B cell (primary cell): ENCODE measurements at regions not wholly inside any gene's neighbourhood (a gene's known extent, or its start where the extent isn't known, plus 50 kb on each side); places are given as distances from the start of the nearest gene placed in this dataset.

Experiments used
- ATAC-seq: fragments of 200-7000 bp; cut with Tn5 transposase; one replicate; pipeline ENCODE4 v1.10.0; 2021; ENCODE audit warnings: low read depth, mild to moderate bottlenecking, moderate number of reproducible peaks, moderate library complexity
- CTCF ChIA-PET: fragments of 350-600 bp; sonication (Branson Sonifier 250); formaldehyde crosslinking; loops from one replicate; lab custom pipeline; 2021; ENCODE audit warnings: antibody characterized with exemption, inconsistent platforms; lab: Charles Lee
- POLR2A ChIA-PET: fragments of 350-600 bp; sonication (Branson Sonifier 250); formaldehyde crosslinking; loops from one replicate; lab custom pipeline; 2021; ENCODE audit warnings: antibody characterized with exemption; lab: Charles Lee
- DNase-seq: peaks from one replicate; pipeline ENCODE4 v3.0.0; 2013
- H2AFZ ChIP-seq: 2 replicates; pipeline ENCODE4 v1.6.1; 2012; ENCODE audit warnings: mild to moderate bottlenecking, low read depth, low read length; ENCODE audit not compliant: insufficient read depth, poor library complexity, severe bottlenecking
- H3K27ac ChIP-seq, 2 donors: 1 replicate in 1 of 2; 2 replicates in 1 of 2; pipeline ENCODE4 v1.5.1; 2012 to 2013; ENCODE audit warnings: low read length in 2 of 2, mild to moderate bottlenecking in 2 of 2, moderate library complexity in 1 of 2
- H3K27me3 ChIP-seq, 4 experiments: fragments of 200-600 bp in 1 of 4; sonication (generic) in 1 of 4; replicated peaks in 1 of 4; 1 replicate in 2 of 4; 2 replicates in 2 of 4; pipeline versions ENCODE4 v1.6.1 to v1.7.0; 2013 to 2016; ENCODE audit warnings: low read length in 3 of 4, mild to moderate bottlenecking in 2 of 4, mixed read lengths in 1 of 4, moderate library complexity in 1 of 4; ENCODE audit not compliant: insufficient read depth in 4 of 4, control insufficient read depth in 3 of 4; ENCODE audit errors: control extremely low read depth in 1 of 4
- H3K36me3 ChIP-seq, 2 experiments: replicated peaks in 1 of 2; 1 replicate in 1 of 2; 2 replicates in 1 of 2; pipeline versions ENCODE4 v1.6.1 to v1.7.1; 2013; ENCODE audit warnings: low read length in 1 of 2; ENCODE audit not compliant: insufficient read depth in 2 of 2, control insufficient read depth in 1 of 2; ENCODE audit errors: control extremely low read depth in 1 of 2, extremely low read depth in 1 of 2
- H3K4me1 ChIP-seq, 2 donors: fragments of 200-600 bp in 1 of 2; sonication (generic) in 1 of 2; 1 replicate in 1 of 2; 2 replicates in 1 of 2; pipeline versions ENCODE4 v1.5.1 to v1.6.1; 2013 to 2017; ENCODE audit warnings: low read length in 2 of 2; ENCODE audit not compliant: control insufficient read depth in 2 of 2, insufficient read depth in 2 of 2
- H3K4me2 ChIP-seq: replicated peaks from 2 replicates; pipeline ENCODE3; 2012; ENCODE audit warnings: mild to moderate bottlenecking, low read depth, low read length; ENCODE audit not compliant: poor library complexity, severe bottlenecking
- H3K4me3 ChIP-seq, 5 experiments: fragments of 200-600 bp in 1 of 5; sonication (generic) in 1 of 5; 1 replicate in 3 of 5; 2 replicates in 2 of 5; pipeline versions ENCODE4 v1.5.1 to v1.7.0; 2011 to 2016; ENCODE audit warnings: low read length in 4 of 5, mild to moderate bottlenecking in 4 of 5, low read depth in 2 of 5, control low read depth in 1 of 5, moderate library complexity in 1 of 5; ENCODE audit not compliant: insufficient read depth in 1 of 5; ENCODE audit errors: control extremely low read depth in 1 of 5, extremely low read depth in 1 of 5
- H3K79me2 ChIP-seq: fragments of 200-600 bp; sonication (generic); one replicate; pipeline ENCODE4 v1.6.0; 2016; ENCODE audit warnings: low read length; ENCODE audit not compliant: control insufficient read depth, insufficient read depth
- H3K9ac ChIP-seq: fragments of 200-600 bp; sonication (generic); 2 replicates; pipeline ENCODE4 v1.6.1; 2017; ENCODE audit warnings: mild to moderate bottlenecking, low read length, moderate library complexity
- H3K9me3 ChIP-seq, 3 donors: one replicate each; pipeline versions ENCODE4 v1.6.1 to v1.7.1; 2013; ENCODE audit warnings: low read length in 2 of 3; ENCODE audit not compliant: control insufficient read depth in 2 of 3, insufficient read depth in 1 of 3; ENCODE audit errors: control extremely low read depth in 1 of 3
- H4K20me1 ChIP-seq: 2 replicates; pipeline ENCODE4 v1.6.0; 2012; ENCODE audit warnings: mild to moderate bottlenecking, low read length; ENCODE audit not compliant: insufficient read depth, control insufficient read depth, poor library complexity, severe bottlenecking
- H3K27ac Mint-ChIP-seq: one replicate; pipeline ENCODE4 v1.8.0; 2021; ENCODE audit warnings: mixed read lengths
- H3K27me3 Mint-ChIP-seq: one replicate; pipeline ENCODE4 v1.8.0; 2021; ENCODE audit warnings: mixed read lengths
- H3K4me1 Mint-ChIP-seq: one replicate; pipeline ENCODE4 v1.8.0; 2021; ENCODE audit warnings: mixed read lengths
- H3K4me3 Mint-ChIP-seq: one replicate; pipeline ENCODE4 v1.8.0; 2021; ENCODE audit warnings: mixed read lengths
- H3K9me3 Mint-ChIP-seq: one replicate; pipeline ENCODE4 v1.8.0; 2022; ENCODE audit warnings: mixed read lengths; ENCODE audit not compliant: insufficient read depth
- CTCF ChIP-seq: fragments of 200-600 bp; IDR thresholded peaks from one replicate; pipeline ENCODE4 v1.8.0; 2022; ENCODE audit warnings: antibody characterized with exemption, mild to moderate bottlenecking
- EZH2 ChIP-seq: IDR thresholded peaks from 2 replicates; pipeline ENCODE4 v1.6.1; 2012; ENCODE audit warnings: borderline replicate concordance, low read depth, mild to moderate bottlenecking, moderate library complexity, low read length; ENCODE audit not compliant: insufficient read depth, poor library complexity, severe bottlenecking
- WGBS: methylation state at CpG from one replicate; pipeline ENCODE4 v1.1.5; 2013; ENCODE audit warnings: missing lambda C conversion rate; ENCODE audit not compliant: insufficient coverage; 5-methylcytosine and 5-hydroxymethylcytosine counted together
- intact Hi-C: fragments of 100-400 bp; cut with micrococcal nuclease; formaldehyde crosslinking; loops from one replicate; pipeline ENCODE4 v1.10.0; 2022

- no peak overlapping the region for H3K4me3 ChIP-seq
- H3K9me3 Mint-ChIP-seq: no peaks in the 10 kb centered on the region
- H2AFZ ChIP-seq: no peak overlapping the region
- no peaks in the 10 kb centered on the region for H3K79me2 ChIP-seq
- no CpG with 5 or more reads among the region's 1 CpG for WGBS
- H3K9ac ChIP-seq: no peak overlapping the region
- no peaks in the 10 kb centered on the region for H3K4me1 Mint-ChIP-seq
- no peak overlapping the region for H3K27ac Mint-ChIP-seq
- POLR2A ChIA-PET: no interaction called here
- ATAC-seq (no peak), DNase-seq (no peak)
- no peaks in the 10 kb centered on the region for H3K27me3 Mint-ChIP-seq
- CTCF ChIA-PET: no interaction called here
- no peak for TF ChIP-seq EZH2
- no peak overlapping the region for H3K27ac ChIP-seq
- no peaks in the 10 kb centered on the region for H3K4me1 ChIP-seq
- intact Hi-C loops: no loop called here
- no peaks in the 10 kb centered on the region for H3K27me3 ChIP-seq
- no peaks in the 10 kb centered on the region for H3K36me3 ChIP-seq
- no peak overlapping the region for H3K4me3 Mint-ChIP-seq
- peaks cover 0 to 3% (median 0%) of the 10 kb centered on the region in 3 donors for H3K9me3 ChIP-seq
- H4K20me1 ChIP-seq: no peaks in the 10 kb centered on the region
- H3K4me2 ChIP-seq: no peak overlapping the region
Measured at GRCh38 chr3:21043139-21043538, 707.9 kb downstream of the ZNF385D start.

- H3K27ac ChIP-seq: no peak overlapping the region
- H3K4me3 Mint-ChIP-seq: no peak overlapping the region
- DNase-seq: no peak
- no peak overlapping the region for H3K4me2 ChIP-seq
- ChIA-PET CTCF (no interaction called here), POLR2A (no interaction called here)
- peaks cover 0 to 3% (median 0%) of the 10 kb centered on the region in 3 donors for H3K9me3 ChIP-seq
- no peaks in the 10 kb centered on the region for H3K4me1 ChIP-seq
- H3K79me2 ChIP-seq: no peaks in the 10 kb centered on the region
- no peaks in the 10 kb centered on the region for H3K36me3 ChIP-seq
- H4K20me1 ChIP-seq: no peaks in the 10 kb centered on the region
- no peak overlapping the region for H2AFZ ChIP-seq
- H3K27ac Mint-ChIP-seq: no peak overlapping the region
- H3K27me3 Mint-ChIP-seq: no peaks in the 10 kb centered on the region
- ATAC-seq: no peak
- 100% methylated on average over 1 of the region's 9 CpGs for WGBS
- no peaks in the 10 kb centered on the region for H3K4me1 Mint-ChIP-seq
- no peaks in the 10 kb centered on the region for H3K27me3 ChIP-seq
- intact Hi-C loops: no loop called here
- TF ChIP-seq CTCF: no peak
- TF ChIP-seq EZH2: no peak
- no peak overlapping the region for H3K9ac ChIP-seq
- H3K9me3 Mint-ChIP-seq: no peaks in the 10 kb centered on the region
- H3K4me3 ChIP-seq: no peak overlapping the region
Measured at GRCh38 chr3:21042184-21042583, 708.8 kb downstream of the ZNF385D start.
